OCI-LY7 (cell line): ENCODE measurements at regions not wholly inside any gene's neighbourhood (a gene's known extent, or its start where the extent isn't known, plus 50 kb on each side); places are given as distances from the start of the nearest gene placed in this dataset.
"Not testable (repeated sequence)": the region's sequence is repeated elsewhere in the genome, so short reads cannot be mapped to it uniquely, and the experiment has no call there.

Experiments used
- BruUV-seq: library from RNA; stranded (reverse); fragments of 400-500 nt; replicated peaks from 2 replicates; lab custom pipeline; 2021; lab: Mats Ljungman, UMichigan
- CTCF ChIA-PET: fragments of 300-600 bp; sonication (Branson Sonifier 250); formaldehyde crosslinking; loops from one replicate; lab custom pipeline; 2022; ENCODE audit warnings: antibody characterized with exemption; ENCODE audit not compliant: unreplicated experiment; lab: Charles Lee
- POLR2A ChIA-PET: fragments of 300-600 bp; sonication (Branson Sonifier 250); formaldehyde crosslinking; loops from one replicate; lab custom pipeline; 2022; ENCODE audit warnings: antibody characterized with exemption; lab: Charles Lee
- DNase-seq: peaks from one replicate; pipeline ENCODE4 v3.0.0-alpha.2; 2015; ENCODE audit warnings: low spot score
- H2AFZ ChIP-seq: fragments of 200-600 bp; sonication (generic), shearing (Covaris generic); 2 replicates; pipeline ENCODE4 v1.6.1; 2014; ENCODE audit warnings: mild to moderate bottlenecking, antibody characterized with exemption, low read length, moderate library complexity
- H3K27ac ChIP-seq: fragments of 200-600 bp; sonication (generic); 2 replicates; pipeline ENCODE4 v1.5.1; 2014; ENCODE audit warnings: mixed run types, low read depth, mild to moderate bottlenecking, moderate library complexity, low read length, inconsistent platforms; ENCODE audit not compliant: poor library complexity, severe bottlenecking
- H3K36me3 ChIP-seq: fragments of 200-600 bp; sonication (generic); 2 replicates; pipeline ENCODE4 v1.6.1; 2014; ENCODE audit warnings: mild to moderate bottlenecking, antibody characterized with exemption, low read length, moderate library complexity, mixed read lengths; ENCODE audit not compliant: insufficient read depth
- H3K4me1 ChIP-seq: fragments of 200-600 bp; sonication (generic); 2 replicates; pipeline ENCODE4 v1.5.1; 2014; ENCODE audit warnings: mild to moderate bottlenecking, low read length; ENCODE audit not compliant: insufficient read depth, poor library complexity, severe bottlenecking
- H3K4me2 ChIP-seq: fragments of 200-600 bp; sonication (generic); 2 replicates; pipeline ENCODE4 v1.6.1; 2014; ENCODE audit warnings: mild to moderate bottlenecking, low read length
- H3K4me3 ChIP-seq: fragments of 200-600 bp; sonication (generic); 2 replicates; pipeline ENCODE4 v1.5.1; 2014; ENCODE audit warnings: mild to moderate bottlenecking, low read depth, low read length; ENCODE audit not compliant: poor library complexity, severe bottlenecking
- H3K79me2 ChIP-seq: fragments of 200-600 bp; sonication (generic); 2 replicates; pipeline ENCODE4 v1.6.1; 2016; ENCODE audit warnings: low read depth, mild to moderate bottlenecking, low read length, moderate library complexity, mixed read lengths; ENCODE audit not compliant: insufficient read depth
- H3K9me2 ChIP-seq: fragments of 200-600 bp; sonication (generic); 2 replicates; pipeline ENCODE4 v1.6.1; 2016; ENCODE audit warnings: mild to moderate bottlenecking, low read length, mixed read lengths; ENCODE audit not compliant: insufficient read depth
- H3K9me3 ChIP-seq: fragments of 200-600 bp; sonication (generic); 2 replicates; pipeline ENCODE4 v1.6.1; 2014; ENCODE audit warnings: mild to moderate bottlenecking, mixed run types, low read length, mixed read lengths
- H4K20me1 ChIP-seq: fragments of 200-600 bp; sonication (generic); 2 replicates; pipeline ENCODE4 v1.6.1; 2014; ENCODE audit warnings: mild to moderate bottlenecking, antibody characterized with exemption, low read length, moderate library complexity, mixed read lengths; ENCODE audit not compliant: insufficient read depth
- EZH2phosphoT487 ChIP-seq: fragments of 200-600 bp; sonication (generic); IDR thresholded peaks from 2 replicates; pipeline ENCODE4 v1.6.1; 2018; ENCODE audit warnings: low read depth, borderline replicate concordance, mild to moderate bottlenecking, mixed run types, antibody characterized with exemption, low read length, moderate library complexity, mixed read lengths
- intact Hi-C: fragments of 100-400 bp; cut with micrococcal nuclease; formaldehyde crosslinking; loops from one replicate; pipeline ENCODE4 v1.10.0; 2022; ENCODE audit not compliant: unreplicated experiment
- TF ChIP-seq, protein P1 (sequence below): fragments of 200-600 bp; sonication (generic); conservative IDR thresholded peaks from 2 replicates; pipeline ENCODE4 v1.5.1; 2014; ENCODE audit warnings: mild to moderate bottlenecking, antibody characterized with exemption, low read length, moderate library complexity, mixed read lengths

- no peaks in the 10 kb centered on the region for H3K79me2 ChIP-seq
- BruUV-seq = no TSS peak
- intact Hi-C loops = no loop called here
These were observed 325.3 kb downstream of the LNPK start for GRCh38 chr2:175676813-175677212.

DNA sequence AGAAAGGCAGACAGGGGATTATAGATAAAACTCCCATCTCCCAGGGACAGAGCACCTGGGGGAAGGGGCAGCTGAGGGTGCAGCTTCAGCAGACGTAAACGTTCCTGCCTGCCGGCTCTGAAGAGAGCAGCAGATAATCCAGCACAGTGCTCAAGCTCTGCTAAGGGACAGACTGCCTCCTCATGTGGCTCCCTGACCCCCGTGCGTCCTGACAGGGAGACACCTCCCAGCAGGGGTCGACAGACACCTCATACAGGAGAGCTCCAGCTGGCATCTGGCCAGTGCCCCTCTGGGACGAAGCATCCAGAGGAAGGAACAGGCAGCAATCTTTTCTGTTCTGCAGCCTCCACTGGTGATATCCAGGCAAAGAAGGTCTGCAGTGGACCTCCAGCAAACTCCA lies 333.3 kb downstream of the LNPK start:
- H3K4me1 ChIP-seq, H3K4me3 ChIP-seq, H4K20me1 ChIP-seq, POLR2A ChIA-PET, H3K9me3 ChIP-seq, CTCF ChIA-PET, DNase-seq, H3K27ac ChIP-seq, H2AFZ ChIP-seq, BruUV-seq, H3K79me2 ChIP-seq, H3K9me2 ChIP-seq, H3K4me2 ChIP-seq, H3K36me3 ChIP-seq, intact Hi-C loops: not testable (repeated sequence)

More at GRCh38 chr2:175676813-175677212, 325.3 kb downstream of the LNPK start:
- no peak overlapping the region for H3K27ac ChIP-seq
- no peaks in the 10 kb centered on the region for H3K4me1 ChIP-seq
- no peak overlapping the region for H3K4me3 ChIP-seq
- H4K20me1 ChIP-seq = no peaks in the 10 kb centered on the region
- H3K36me3 ChIP-seq = no peaks in the 10 kb centered on the region
- TF ChIP-seq, protein P1, sequence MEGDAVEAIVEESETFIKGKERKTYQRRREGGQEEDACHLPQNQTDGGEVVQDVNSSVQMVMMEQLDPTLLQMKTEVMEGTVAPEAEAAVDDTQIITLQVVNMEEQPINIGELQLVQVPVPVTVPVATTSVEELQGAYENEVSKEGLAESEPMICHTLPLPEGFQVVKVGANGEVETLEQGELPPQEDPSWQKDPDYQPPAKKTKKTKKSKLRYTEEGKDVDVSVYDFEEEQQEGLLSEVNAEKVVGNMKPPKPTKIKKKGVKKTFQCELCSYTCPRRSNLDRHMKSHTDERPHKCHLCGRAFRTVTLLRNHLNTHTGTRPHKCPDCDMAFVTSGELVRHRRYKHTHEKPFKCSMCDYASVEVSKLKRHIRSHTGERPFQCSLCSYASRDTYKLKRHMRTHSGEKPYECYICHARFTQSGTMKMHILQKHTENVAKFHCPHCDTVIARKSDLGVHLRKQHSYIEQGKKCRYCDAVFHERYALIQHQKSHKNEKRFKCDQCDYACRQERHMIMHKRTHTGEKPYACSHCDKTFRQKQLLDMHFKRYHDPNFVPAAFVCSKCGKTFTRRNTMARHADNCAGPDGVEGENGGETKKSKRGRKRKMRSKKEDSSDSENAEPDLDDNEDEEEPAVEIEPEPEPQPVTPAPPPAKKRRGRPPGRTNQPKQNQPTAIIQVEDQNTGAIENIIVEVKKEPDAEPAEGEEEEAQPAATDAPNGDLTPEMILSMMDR = 0 out of 2 replicates have a peak, but pooled peaks have one; percentile 22
- no peak for TF ChIP-seq EZH2phosphoT487
- no peak overlapping the region for H3K4me2 ChIP-seq
- CTCF ChIA-PET = no interaction called here
- DNase-seq = no peak
- POLR2A ChIA-PET = no interaction called here
- H2AFZ ChIP-seq = no peak overlapping the region
- no peaks in the 10 kb centered on the region for H3K9me3 ChIP-seq
- H3K9me2 ChIP-seq = no peaks in the 10 kb centered on the region

DNA sequence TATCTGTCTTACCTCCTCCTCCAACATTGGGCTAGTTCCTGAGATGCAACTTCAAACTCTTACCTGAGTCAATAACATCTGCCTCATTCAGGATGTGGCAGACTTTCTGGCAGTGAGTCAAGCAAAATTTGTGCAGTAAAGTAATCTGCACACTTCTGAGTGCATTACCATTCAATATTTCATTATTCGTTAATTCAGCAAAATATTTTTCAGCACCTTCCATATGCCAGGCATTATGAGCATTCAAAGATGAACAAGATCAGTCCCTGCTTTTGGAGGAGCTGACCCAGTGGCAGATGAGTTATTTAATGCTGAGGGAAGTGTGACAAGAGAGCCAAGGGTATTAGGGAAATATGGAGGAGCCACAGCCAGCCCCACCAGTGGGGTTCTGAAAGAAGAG lies 339.7 kb downstream of the LNPK start:
- Histone ChIP-seq H4K20me1 (no peaks in the 10 kb centered on the region), H3K36me3 (no peaks in the 10 kb centered on the region), H3K9me3 (no peaks in the 10 kb centered on the region), H3K4me3 (no peak overlapping the region), H3K4me1 (no peaks in the 10 kb centered on the region), H3K4me2 (no peak overlapping the region), H3K27ac (no peak overlapping the region), H2AFZ (no peak overlapping the region), H3K9me2 (no peaks in the 10 kb centered on the region), H3K79me2 (no peaks in the 10 kb centered on the region)
- ChIA-PET POLR2A (no interaction called here), CTCF (no interaction called here)
- no peak for TF ChIP-seq EZH2phosphoT487
- TF ChIP-seq, protein P1 = no peak
- BruUV-seq = no TSS peak
- intact Hi-C loops = no loop called here
- no peak for DNase-seq
